GM21360 (cell line): ENCODE measurements at regions not wholly inside any gene's neighbourhood (a gene's known extent, or its start where the extent isn't known, plus 50 kb on each side); places are given as distances from the start of the nearest gene placed in this dataset.
"Not testable (repeated sequence)": the region's sequence is repeated elsewhere in the genome, so short reads cannot be mapped to it uniquely, and the experiment has no call there.

Experiments used
- ATAC-seq: cut with Tn5 transposase; IDR thresholded peaks from one replicate; pipeline ENCODE4 v1.9.1; 2021; ENCODE audit warnings: mild to moderate bottlenecking, moderate library complexity; ENCODE audit not compliant: unreplicated experiment

GRCh38 chr14:106069804-106070625, 543.6 kb downstream of the TMEM121 start:
- ATAC-seq = no peak

DNA sequence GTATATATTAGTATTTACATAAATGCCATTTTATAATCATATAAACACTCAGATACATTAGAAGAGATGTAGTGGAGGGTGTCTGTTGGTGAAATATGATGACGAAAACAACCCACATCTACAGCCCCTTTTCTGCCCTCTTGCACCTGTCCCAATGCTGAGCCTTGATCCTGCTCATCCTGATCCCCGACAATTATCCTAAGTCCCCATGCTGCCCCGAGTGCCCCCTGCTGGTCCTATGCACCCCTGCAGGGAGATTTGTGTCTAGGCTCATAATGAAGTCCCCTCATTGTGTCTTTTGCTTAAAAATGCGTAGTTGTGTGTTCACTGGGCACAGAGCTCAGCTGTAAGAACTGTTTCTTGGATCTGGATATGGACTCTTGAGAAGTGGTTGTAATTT, 554.5 kb downstream of the TMEM121 start:
- ATAC-seq = no peak

DNA sequence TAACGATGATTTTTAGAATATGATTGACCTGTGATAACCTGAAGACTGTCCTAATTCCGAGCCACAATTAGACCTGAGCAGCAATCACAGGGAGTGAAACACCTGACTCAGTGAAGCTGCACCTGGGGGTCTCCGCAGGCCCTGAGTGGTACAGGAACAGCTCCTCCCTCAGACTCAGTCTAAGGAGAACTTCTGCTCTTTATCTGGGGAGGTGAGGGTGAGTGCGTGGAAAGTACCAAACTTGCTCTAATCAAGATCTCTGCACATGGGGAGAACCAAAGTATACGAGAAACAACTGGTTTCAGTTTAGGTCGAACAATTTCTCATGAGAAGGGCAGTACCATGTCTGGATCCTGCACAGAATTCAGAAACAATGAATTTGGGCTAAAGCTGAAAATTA, 555.3 kb downstream of the TMEM121 start:
- ATAC-seq = not testable (repeated sequence)

DNA sequence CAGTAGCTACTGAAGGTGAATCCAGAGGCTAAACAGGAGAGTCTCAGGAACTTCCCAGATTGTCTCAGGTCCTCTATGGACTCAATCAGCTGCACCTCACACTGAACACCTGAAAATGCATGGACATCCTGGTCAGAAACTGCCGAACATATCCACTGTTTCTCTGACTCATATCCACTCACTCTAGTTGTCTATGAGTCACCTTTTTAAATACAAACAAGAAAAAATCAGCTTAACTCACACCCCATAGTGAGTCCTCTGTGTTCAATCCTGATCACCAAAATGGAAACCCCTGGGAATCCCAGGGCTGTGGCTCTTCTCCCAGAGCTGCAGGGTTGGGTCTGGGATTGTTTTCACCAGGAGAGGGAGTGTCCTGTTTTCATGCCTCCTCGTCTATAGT, 556.7 kb downstream of the TMEM121 start:
- ATAC-seq = no peak

DNA sequence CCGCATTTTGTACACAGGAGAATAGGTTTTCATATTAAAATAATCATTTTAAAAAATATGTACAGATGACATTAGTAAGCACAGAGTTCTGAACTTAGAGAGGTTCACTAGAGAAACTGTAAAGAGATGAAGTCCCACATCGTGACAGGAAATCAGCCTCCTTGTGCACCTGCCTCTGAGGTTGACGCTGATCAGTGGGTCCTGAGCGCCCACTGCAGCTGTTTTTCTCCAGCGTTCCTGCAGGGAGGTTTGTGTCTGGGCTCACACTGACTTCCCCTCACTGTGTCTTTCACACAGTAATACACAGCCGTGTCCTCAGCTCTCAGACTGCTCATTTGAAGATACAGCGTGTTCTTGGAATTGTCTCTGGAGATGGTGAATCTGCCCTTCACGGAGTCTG, 561.5 kb downstream of the TMEM121 start:
- ATAC-seq = no peak

DNA sequence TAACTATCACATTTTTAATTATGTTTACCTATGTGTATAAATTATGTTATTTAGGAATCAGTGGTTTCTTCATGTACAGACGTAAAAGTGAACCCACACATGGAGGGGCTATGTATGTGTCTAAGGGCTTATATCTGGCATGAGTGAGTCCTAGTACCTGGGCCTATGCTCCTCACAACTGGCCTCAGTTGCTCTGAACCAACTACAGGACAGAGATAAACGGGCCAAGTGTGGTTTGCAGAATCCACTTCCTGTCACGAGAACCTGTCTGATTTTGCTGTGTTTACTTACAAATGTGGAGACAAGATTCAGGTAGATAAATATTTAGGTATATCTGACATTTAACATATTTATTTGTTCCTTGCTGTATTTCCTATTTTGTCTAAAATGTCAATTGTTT, 562.5 kb downstream of the TMEM121 start:
- not testable (repeated sequence) for ATAC-seq

DNA sequence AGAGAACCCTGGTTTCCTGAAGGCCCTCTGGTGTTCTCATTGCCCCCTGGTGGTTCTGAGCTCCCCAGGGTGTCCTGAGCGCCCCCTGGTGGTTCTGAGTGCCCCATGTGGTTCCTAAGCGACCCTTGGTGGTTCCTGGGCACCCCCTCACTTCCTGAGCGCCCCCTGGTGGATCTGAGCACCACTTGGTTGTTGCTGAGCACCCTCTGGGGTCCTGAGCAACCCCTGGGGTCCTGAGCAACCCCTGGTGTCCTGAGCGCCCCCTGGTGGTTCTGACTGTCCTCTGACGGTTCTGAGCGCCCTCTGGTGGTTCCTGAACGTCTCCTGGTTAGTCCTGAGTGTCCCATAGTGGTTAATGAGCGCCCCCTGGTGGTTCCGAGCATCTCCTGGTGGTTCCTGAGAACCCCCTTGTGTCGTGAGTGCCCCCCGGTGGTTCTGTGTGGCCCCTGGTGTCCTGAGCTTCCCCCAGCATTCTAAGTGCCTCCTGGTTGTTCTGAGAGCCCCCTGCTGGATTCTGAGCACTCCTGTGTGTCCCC, 568.3 kb downstream of the TMEM121 start:
- no peak for ATAC-seq

DNA sequence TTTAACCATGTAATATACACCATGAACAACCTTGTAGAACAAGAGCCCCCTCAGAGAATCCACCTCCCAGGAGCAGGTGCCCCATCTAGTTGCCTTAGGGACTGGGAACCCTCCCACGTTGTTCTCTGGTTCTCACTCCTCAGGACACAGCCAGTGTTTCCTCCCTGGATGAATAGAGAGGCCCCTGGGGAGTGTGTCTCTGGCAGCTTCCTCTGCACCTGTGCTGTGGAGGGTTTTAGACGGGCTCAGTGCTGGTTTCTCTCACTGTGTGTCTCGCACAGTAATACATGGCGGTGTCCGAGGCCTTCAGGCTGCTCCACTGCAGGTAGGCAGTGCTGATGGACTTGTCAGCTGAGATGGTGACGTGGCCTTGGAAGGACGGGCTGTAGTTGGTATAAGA, 581.3 kb downstream of the TMEM121 start:
- ATAC-seq = no peak

DNA sequence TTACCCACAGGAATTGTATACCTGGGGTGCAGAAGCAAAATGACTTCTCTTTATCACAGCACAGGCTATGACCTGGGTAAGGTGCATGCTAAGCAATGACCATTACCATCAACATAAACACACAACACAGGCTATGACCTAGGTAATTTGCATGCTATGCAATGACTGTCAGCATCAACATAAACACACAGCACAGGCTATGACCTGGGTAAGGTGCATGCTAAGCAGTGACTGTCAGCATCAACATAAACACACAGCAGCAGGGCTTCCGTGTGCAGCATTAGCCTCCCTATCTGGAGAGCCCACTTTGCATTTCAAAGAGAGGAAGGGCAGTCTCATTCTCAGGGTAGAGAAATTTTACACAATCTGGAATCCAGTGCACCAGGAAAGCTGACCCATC, 583.0 kb downstream of the TMEM121 start:
- no peak for ATAC-seq

DNA sequence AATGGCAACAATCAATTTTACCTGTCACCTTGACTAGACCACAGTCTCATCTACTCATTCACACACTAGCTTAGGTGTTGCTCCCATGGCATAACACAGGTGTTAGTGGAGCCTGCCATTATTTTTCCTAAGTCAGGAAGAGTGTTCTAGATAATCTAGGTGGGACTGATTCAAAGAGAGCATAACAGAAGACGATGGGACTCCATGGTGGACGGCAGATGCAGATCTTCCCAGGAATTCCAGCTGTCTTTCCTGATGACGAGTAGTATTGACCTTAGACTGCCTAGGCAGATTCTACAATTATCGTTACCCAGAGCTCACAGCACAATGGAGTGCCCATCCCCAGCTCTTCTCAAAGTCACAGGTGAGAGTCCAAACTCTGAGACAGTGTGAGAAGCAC, 589.0 kb downstream of the TMEM121 start:
- no peak for ATAC-seq

GRCh38 chr14:106116339-106116930, 590.1 kb downstream of the TMEM121 start:
- ATAC-seq = not testable (repeated sequence)

- no peak for ATAC-seq
Observed at GRCh38 chr14:106120101-106120500, 593.7 kb downstream of the TMEM121 start.

GRCh38 chr14:106129274-106129673, 602.9 kb downstream of the TMEM121 start:
- ATAC-seq = no peak

DNA sequence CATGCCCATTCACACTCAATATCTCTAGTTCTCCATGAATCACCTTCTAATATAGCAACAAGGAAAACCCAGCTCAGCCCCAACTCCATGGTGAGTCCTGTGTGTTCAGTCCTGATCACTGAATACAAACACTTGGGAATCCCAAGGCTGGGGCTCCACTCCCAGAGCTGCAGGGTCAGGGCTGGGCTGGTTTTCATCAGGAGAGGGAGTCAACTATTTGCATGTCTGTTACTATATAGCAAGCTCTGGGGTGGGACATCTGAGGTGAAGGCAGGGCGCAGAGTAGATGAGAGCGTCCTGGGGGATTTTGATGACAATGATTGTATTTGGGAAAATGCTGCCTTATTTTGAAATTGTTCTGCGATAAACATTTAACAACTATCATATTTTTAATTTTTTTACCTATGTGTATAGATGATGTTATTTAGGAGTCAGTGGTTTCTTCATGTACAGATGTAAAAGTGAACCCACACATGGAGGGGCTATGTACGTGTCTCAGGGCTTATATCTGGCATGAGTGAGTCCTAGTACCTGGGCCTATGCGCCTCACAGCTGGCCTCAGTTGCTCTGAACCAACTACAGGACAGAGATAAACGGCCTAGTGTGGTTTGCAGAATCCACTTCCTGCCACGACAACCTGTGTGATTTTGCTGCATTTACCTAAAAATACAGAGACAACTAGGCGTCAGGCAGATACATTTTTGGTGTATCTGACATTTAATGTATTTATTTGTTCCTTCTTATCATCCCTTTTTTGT, 603.7 kb downstream of the TMEM121 start:
- ATAC-seq = not testable (repeated sequence)

- ATAC-seq = not testable (repeated sequence)
Observed at GRCh38 chr14:106133126-106133525, 606.7 kb downstream of the TMEM121 start.

- ATAC-seq = no peak
Observed at GRCh38 chr14:106134886-106135285, 608.5 kb downstream of the TMEM121 start.

DNA sequence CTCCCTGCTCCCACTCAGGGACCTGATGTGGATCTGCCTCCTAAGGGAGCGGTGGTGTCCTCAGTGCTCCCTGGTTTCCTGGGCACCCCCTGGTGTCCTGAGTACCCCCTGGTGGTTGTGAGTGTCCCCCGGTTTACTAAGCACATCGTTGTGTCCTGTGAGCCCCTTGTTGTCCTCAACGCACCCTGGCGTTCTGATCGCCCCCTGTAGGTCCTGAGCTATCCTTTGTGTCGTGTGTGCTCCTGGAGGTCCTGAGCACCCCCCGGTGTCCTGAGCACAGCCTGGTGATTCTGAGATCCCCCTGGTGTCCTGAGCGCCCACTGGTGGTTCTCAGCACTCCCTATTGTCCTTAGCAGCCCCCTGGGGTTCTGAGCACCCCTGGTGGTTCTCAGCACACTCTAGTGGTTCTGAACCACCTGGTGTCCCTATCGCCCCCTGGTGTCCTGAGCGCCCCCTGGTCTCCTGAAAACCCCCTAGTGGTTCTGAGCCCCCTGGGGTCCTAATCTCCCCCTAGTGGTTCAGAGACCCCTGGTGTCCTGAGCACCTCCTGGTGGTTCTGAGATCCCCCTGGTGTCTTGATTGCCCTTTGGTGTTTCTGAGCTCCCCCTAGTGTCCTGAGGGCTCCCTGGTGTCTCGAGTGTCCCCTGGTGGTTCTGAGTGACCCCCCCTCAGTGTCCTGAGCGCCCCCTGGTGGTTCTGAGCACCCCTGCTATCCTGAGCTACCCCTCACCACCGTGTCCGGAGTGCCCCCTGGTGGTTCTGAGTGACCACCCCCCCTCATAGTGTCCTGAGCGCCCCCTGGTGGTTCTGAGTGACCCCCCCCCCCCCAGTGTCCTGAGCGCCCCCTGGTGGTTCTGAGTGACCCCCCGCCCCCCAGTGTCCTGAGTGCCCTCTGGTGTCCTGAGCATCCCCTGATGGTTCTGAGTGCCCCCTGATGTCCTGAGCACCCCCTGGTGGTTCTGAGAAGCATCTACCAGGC, 615.1 kb downstream of the TMEM121 start:
- no peak for ATAC-seq

DNA sequence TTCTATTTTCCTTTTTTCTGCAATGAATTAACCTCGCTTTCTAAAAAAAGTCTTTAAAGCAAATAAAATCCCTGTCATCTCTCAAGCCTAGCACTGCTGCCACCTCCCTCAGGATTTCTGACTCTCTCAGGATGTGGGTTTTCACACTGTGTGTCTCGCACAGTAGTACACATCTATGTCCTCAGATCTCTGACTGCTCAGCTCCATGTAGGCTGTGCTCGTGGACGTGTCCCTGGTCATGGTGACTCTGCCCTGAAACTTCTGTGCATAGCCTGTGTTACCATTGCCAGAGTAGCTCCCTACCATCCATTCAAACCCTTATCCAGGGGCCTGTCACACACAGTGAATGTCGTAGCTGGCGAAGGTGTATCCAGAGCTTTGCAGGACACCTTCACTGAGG, 619.3 kb downstream of the TMEM121 start:
- ATAC-seq = not testable (repeated sequence)

DNA sequence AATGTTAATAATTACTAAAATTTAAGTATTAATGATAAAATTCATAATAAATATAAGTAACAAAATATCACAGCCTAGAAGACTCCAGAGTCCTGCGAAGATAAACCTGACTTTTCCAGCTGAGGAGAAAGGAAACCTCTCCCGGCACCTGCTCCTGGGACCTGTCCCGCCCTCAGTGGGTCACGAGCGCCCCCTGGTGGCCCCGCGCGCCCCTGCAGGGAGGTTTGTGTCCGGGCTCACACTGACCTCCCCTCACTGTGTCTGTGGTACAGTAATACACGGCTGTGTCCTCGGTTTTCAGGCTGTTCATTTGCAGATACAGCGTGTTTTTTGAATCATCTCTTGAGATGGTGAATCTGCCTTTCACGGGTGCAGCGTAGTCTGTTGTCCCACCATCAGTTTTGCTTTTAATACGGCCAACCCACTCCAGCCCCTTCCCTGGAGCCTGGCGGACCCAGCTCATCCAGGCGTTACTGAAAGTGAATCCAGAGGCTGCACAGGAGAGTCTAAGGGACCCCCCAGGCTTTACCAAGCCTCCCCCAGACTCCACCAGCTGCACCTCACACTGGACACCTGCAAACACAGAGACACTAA, 627.1 kb downstream of the TMEM121 start:
- ATAC-seq = not testable (repeated sequence)

- ATAC-seq = no peak
Observed at GRCh38 chr14:106163316-106163715, 636.9 kb downstream of the TMEM121 start.
